Esophagus muscularis mucosa (tissue), 4 donors: ENCODE measurements at regions not wholly inside any gene's neighbourhood (a gene's known extent, or its start where the extent isn't known, plus 50 kb on each side); places are given as distances from the start of the nearest gene placed in this dataset.

Source experiments
- CTCF ChIP-seq, 3 experiments: fragments of 200-600 bp in 2 of 3; fragments of 450-650 bp in 1 of 3; sonication (generic) in 2 of 3; IDR thresholded peaks; one replicate each; pipeline ENCODE4 v1.5.1; 2017 to 2019; ENCODE audit warnings: antibody characterized with exemption in 3 of 3, mild to moderate bottlenecking in 2 of 3, moderate library complexity in 1 of 3
- EP300 ChIP-seq: sonication (generic); formaldehyde crosslinking; IDR thresholded peaks from one replicate; pipeline ENCODE4 v1.6.1; 2017; ENCODE audit warnings: antibody characterized with exemption
- POLR2A ChIP-seq: fragments of 450-650 bp; IDR thresholded peaks from one replicate; pipeline ENCODE4 v1.6.1; 2017; ENCODE audit warnings: antibody characterized with exemption, moderate library complexity, mild to moderate bottlenecking, low read depth
- POLR2AphosphoS5 ChIP-seq, 2 donors: sonication (generic); formaldehyde crosslinking; IDR thresholded peaks; one replicate each; pipeline ENCODE4 v1.6.1; 2017; ENCODE audit warnings: antibody characterized with exemption in 2 of 2

- TF ChIP-seq CTCF (IDR thresholded peaks at IDR 0.05), result no peak
- no peak for TF ChIP-seq POLR2AphosphoS5 (IDR thresholded peaks at IDR 0.05)
- no peak for TF ChIP-seq POLR2A
- TF ChIP-seq EP300, result no peak
These were observed 85.0 kb upstream of the OBI1 start for GRCh38 chr13:78743973-78744372.
